ENCODE measurements at regions not wholly inside any gene's neighbourhood (a gene's known extent, or its start where the extent isn't known, plus 50 kb on each side); places are given as distances from the start of the nearest gene placed in this dataset.

DNA sequence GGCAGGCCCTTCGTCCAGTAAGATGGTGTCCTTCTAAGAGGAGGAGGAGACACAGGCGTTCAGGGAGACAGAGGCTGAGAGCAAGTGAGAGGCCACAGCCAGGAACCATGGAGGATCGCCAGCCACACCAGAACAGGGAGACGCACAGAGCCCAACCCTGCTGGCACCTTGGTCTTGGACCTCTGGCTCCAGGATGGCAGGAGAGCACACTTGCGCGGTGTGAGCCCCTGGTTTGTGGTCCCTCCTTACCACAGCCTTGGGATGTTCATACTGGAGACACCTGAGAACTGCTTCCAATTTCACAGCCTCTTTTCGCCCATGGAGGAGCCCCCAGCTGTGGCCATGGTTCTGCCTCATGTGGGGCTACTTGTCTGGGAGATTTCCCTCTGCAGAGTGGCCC lies 222.4 kb downstream of the DLL1 start:
- no peaks in the 10 kb centered on the region for H4K20me1 ChIP-seq (ENCODE audit: insufficient read depth, low read length)
- H3K79me2 ChIP-seq (ENCODE audit: insufficient read depth, low read length), result no peaks in the 10 kb centered on the region
- ATAC-seq (ENCODE audit: insufficient read depth, low read depth) (no peak), DNase-seq (no peak)
- no peak overlapping the region for H3K4me3 ChIP-seq (ENCODE audit: low read depth in 1 of 2, low read length in 2 of 2)
- H3K9ac ChIP-seq (ENCODE audit: low read depth, low read length), result no peak overlapping the region
- H3K4me2 ChIP-seq (ENCODE audit: insufficient read depth, low read length), result no peak overlapping the region
- H3K27me3 ChIP-seq (ENCODE audit: insufficient read depth, low read length, poor library complexity), result no peaks in the 10 kb centered on the region
- no peaks in the 10 kb centered on the region for H3K9me3 ChIP-seq (ENCODE audit: insufficient read depth, low read length, severe bottlenecking)
- H2AFZ ChIP-seq (ENCODE audit: low read depth, low read length), result no peak overlapping the region
- no peaks in the 10 kb centered on the region for H3K4me1 ChIP-seq (ENCODE audit: insufficient read depth, low read length)
- TF ChIP-seq, protein P1, sequence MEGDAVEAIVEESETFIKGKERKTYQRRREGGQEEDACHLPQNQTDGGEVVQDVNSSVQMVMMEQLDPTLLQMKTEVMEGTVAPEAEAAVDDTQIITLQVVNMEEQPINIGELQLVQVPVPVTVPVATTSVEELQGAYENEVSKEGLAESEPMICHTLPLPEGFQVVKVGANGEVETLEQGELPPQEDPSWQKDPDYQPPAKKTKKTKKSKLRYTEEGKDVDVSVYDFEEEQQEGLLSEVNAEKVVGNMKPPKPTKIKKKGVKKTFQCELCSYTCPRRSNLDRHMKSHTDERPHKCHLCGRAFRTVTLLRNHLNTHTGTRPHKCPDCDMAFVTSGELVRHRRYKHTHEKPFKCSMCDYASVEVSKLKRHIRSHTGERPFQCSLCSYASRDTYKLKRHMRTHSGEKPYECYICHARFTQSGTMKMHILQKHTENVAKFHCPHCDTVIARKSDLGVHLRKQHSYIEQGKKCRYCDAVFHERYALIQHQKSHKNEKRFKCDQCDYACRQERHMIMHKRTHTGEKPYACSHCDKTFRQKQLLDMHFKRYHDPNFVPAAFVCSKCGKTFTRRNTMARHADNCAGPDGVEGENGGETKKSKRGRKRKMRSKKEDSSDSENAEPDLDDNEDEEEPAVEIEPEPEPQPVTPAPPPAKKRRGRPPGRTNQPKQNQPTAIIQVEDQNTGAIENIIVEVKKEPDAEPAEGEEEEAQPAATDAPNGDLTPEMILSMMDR (IDR thresholded peaks at IDR 0.05; ENCODE audit: borderline replicate concordance, extremely low read depth, low read length, poor library complexity, severe bottlenecking), result no peak
- no peak for TF ChIP-seq EZH2 (IDR thresholded peaks at IDR 0.05; ENCODE audit: borderline replicate concordance, low read depth, low read length, severe bottlenecking)
- H3K36me3 ChIP-seq (ENCODE audit: insufficient read depth, low read length), result no peaks in the 10 kb centered on the region
- no peak overlapping the region for H3K27ac ChIP-seq (ENCODE audit: low read length)

DNA sequence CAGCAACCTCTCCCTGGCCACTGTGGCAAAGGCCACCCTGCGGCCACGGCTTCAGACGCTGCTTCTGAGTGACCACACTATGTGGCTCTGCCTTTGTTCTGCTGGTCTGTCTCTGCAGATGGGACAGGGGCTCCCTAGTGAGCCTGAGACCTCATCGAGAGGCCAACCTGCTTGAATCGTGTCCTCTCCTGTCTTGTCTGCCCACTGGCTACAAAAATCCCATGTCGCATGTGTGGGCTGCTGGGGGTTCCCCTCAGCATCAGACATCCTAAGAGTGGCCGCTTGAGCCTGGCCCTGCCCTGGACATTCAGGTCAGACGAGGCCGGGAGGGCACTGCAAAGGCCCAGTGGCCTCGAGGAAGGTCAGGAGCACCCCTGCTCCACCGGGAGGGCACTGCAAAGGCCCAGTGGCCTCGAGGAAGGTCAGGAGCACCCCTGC lies 222.9 kb downstream of the DLL1 start:
- H2AFZ ChIP-seq (ENCODE audit: low read depth, low read length), result no peak overlapping the region
- TF ChIP-seq EZH2 (IDR thresholded peaks at IDR 0.05; ENCODE audit: borderline replicate concordance, low read depth, low read length, severe bottlenecking), result no peak
- TF ChIP-seq, protein P1 (IDR thresholded peaks at IDR 0.05; ENCODE audit: borderline replicate concordance, extremely low read depth, low read length, poor library complexity, severe bottlenecking), result no peak
- DNase-seq (no peak), ATAC-seq (ENCODE audit: insufficient read depth, low read depth) (no peak)
- no peaks in the 10 kb centered on the region for H3K9me3 ChIP-seq (ENCODE audit: insufficient read depth, low read length, severe bottlenecking)
- H3K4me2 ChIP-seq (ENCODE audit: insufficient read depth, low read length), result no peak overlapping the region
- no peaks in the 10 kb centered on the region for H3K36me3 ChIP-seq (ENCODE audit: insufficient read depth, low read length)
- no peaks in the 10 kb centered on the region for H3K27me3 ChIP-seq (ENCODE audit: insufficient read depth, low read length, poor library complexity)
- no peak overlapping the region for H3K4me3 ChIP-seq (ENCODE audit: low read depth in 1 of 2, low read length in 2 of 2)
- H3K27ac ChIP-seq (ENCODE audit: low read length), result no peak overlapping the region
- no peaks in the 10 kb centered on the region for H4K20me1 ChIP-seq (ENCODE audit: insufficient read depth, low read length)
- H3K9ac ChIP-seq (ENCODE audit: low read depth, low read length), result no peak overlapping the region
- no peaks in the 10 kb centered on the region for H3K79me2 ChIP-seq (ENCODE audit: insufficient read depth, low read length)
- no peaks in the 10 kb centered on the region for H3K4me1 ChIP-seq (ENCODE audit: insufficient read depth, low read length)

DNA sequence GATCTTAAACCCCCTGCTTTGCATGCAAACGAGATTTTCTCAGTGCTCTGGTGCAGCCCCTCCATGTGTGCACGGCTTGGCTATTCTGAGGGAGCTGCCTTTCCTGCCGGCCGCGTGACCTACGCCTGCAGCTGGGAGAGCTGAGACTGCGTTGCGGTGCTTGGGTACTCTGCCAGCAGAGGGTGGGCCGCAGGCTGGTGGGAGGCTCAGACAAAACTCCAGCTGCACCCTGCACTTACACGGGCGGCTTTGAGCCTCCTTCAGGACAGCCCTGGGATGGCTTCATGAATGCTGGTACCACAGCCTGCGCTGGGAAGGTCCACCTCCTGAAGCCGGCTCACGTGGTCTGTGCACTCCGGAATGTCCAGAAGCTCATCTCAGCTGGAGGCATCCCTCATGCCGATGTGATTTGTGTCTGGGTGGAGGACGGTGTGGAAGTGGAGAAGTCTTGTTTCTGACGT lies 223.7 kb downstream of the DLL1 start:
- TF ChIP-seq, protein P1 (IDR thresholded peaks at IDR 0.05; ENCODE audit: borderline replicate concordance, extremely low read depth, low read length, poor library complexity, severe bottlenecking), result no peak
- no peak for TF ChIP-seq EZH2 (IDR thresholded peaks at IDR 0.05; ENCODE audit: borderline replicate concordance, low read depth, low read length, severe bottlenecking)

DNA sequence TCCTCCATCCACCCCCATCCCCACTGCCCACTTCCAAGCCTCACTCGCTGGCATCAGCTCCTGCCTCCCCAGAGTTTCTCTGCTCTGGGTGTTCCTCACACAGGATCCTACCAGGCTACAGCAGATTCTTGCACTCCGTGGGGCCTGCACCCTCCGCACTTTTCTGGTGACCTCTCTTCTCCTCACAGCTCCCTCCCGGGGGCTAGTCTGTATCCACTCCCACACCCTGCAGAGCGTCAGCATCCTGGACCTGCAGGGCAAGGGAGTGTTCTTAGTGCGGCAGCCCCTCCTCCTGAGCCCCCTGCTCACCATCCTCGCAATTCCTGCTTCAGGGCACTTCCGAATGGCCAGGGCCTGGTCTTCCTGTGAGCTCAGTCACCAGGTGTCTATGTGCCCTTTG lies 224.2 kb downstream of the DLL1 start:
- ATAC-seq (ENCODE audit: insufficient read depth, low read depth), result no peak
- Histone ChIP-seq H3K27me3 (ENCODE audit: insufficient read depth, low read length, poor library complexity) (no peaks in the 10 kb centered on the region), H3K9ac (ENCODE audit: low read depth, low read length) (no peak overlapping the region), H4K20me1 (ENCODE audit: insufficient read depth, low read length) (peaks cover 5% of the 10 kb centered on the region; the same call in 1 of the 2 replicates), H3K27ac (ENCODE audit: low read length) (no peak overlapping the region), H3K79me2 (ENCODE audit: insufficient read depth, low read length) (no peaks in the 10 kb centered on the region), H3K4me2 (ENCODE audit: insufficient read depth, low read length) (no peak overlapping the region), H3K36me3 (ENCODE audit: insufficient read depth, low read length) (no peaks in the 10 kb centered on the region), H2AFZ (ENCODE audit: low read depth, low read length) (no peak overlapping the region), H3K4me3 (ENCODE audit: low read depth in 1 of 2, low read length in 2 of 2) (no peak overlapping the region), H3K9me3 (ENCODE audit: insufficient read depth, low read length, severe bottlenecking) (no peaks in the 10 kb centered on the region), H3K4me1 (ENCODE audit: insufficient read depth, low read length) (no peaks in the 10 kb centered on the region)
- DNase-seq, result no peak
- TF ChIP-seq, protein P1 (IDR thresholded peaks at IDR 0.05; ENCODE audit: borderline replicate concordance, extremely low read depth, low read length, poor library complexity, severe bottlenecking), result no peak
- no peak for TF ChIP-seq EZH2 (IDR thresholded peaks at IDR 0.05; ENCODE audit: borderline replicate concordance, low read depth, low read length, severe bottlenecking)

More for the DNA sequence above, 223.7 kb downstream of the DLL1 start:
- Histone ChIP-seq H3K9me3 (ENCODE audit: insufficient read depth, low read length, severe bottlenecking) (no peaks in the 10 kb centered on the region), H3K4me2 (ENCODE audit: insufficient read depth, low read length) (no peak overlapping the region), H3K27ac (ENCODE audit: low read length) (no peak overlapping the region), H4K20me1 (ENCODE audit: insufficient read depth, low read length) (peaks cover 4% of the 10 kb centered on the region; the same call in 1 of the 2 replicates), H3K4me1 (ENCODE audit: insufficient read depth, low read length) (no peaks in the 10 kb centered on the region), H3K27me3 (ENCODE audit: insufficient read depth, low read length, poor library complexity) (no peaks in the 10 kb centered on the region), H3K79me2 (ENCODE audit: insufficient read depth, low read length) (no peaks in the 10 kb centered on the region), H2AFZ (ENCODE audit: low read depth, low read length) (no peak overlapping the region), H3K9ac (ENCODE audit: low read depth, low read length) (no peak overlapping the region), H3K36me3 (ENCODE audit: insufficient read depth, low read length) (no peaks in the 10 kb centered on the region), H3K4me3 (ENCODE audit: low read depth in 1 of 2, low read length in 2 of 2) (no peak overlapping the region)
- DNase-seq (no peak), ATAC-seq (ENCODE audit: insufficient read depth, low read depth) (no peak)

Data from DND-41 (cell line).